ENCODE measurements at regions not wholly inside any gene's neighbourhood (a gene's known extent, or its start where the extent isn't known, plus 50 kb on each side); places are given as distances from the start of the nearest gene placed in this dataset.

DNA sequence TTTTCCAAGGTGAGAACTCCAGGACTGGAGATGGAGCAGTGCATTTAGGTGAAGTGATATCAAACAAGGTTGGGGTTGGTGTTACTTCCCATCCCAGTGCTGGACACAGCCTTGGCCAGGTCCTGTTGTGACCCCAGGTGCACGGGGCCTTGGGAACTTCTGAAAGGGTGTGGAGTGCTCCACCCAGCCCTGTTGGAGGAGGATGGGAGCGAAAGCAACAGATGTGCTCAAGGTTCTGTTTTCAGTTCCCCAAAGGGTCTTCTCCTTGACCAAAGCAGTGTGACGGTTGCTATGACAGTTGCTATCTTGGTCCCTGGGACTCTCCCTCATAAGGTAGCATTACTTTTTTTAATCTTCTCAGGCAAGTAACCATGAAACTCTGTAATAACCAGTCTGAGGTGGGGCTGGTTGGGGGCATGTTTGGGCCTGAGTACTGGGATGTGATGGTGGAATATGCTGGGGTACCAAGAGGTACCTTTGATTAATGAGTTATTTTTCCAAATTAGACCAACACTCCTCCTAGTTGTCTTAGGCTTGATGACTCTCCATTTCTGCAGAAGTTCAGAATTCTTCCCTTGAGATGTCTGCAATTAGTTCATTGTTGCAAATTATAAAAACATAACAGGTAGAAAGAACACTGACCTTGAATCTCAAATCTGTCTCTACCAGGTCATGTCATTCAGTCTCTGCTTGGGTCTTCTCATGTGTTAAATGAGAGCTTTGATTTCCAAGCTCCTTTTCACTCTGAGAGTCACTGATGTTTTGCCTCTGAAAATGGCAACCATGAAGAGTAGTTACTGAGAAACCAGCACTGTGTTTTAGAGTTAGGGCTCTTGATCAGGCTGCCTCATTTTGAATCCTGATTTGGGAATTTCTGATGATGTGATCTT is 154.5 kb downstream of the RPIA start:
- TF ChIP-seq, protein P1, sequence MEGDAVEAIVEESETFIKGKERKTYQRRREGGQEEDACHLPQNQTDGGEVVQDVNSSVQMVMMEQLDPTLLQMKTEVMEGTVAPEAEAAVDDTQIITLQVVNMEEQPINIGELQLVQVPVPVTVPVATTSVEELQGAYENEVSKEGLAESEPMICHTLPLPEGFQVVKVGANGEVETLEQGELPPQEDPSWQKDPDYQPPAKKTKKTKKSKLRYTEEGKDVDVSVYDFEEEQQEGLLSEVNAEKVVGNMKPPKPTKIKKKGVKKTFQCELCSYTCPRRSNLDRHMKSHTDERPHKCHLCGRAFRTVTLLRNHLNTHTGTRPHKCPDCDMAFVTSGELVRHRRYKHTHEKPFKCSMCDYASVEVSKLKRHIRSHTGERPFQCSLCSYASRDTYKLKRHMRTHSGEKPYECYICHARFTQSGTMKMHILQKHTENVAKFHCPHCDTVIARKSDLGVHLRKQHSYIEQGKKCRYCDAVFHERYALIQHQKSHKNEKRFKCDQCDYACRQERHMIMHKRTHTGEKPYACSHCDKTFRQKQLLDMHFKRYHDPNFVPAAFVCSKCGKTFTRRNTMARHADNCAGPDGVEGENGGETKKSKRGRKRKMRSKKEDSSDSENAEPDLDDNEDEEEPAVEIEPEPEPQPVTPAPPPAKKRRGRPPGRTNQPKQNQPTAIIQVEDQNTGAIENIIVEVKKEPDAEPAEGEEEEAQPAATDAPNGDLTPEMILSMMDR (IDR thresholded peaks at IDR 0.05; ENCODE audit: low read depth, low read length, missing control alignments) = no peak
- peak; percentile 99 for DNase-seq (ENCODE audit: low read depth)

DNA sequence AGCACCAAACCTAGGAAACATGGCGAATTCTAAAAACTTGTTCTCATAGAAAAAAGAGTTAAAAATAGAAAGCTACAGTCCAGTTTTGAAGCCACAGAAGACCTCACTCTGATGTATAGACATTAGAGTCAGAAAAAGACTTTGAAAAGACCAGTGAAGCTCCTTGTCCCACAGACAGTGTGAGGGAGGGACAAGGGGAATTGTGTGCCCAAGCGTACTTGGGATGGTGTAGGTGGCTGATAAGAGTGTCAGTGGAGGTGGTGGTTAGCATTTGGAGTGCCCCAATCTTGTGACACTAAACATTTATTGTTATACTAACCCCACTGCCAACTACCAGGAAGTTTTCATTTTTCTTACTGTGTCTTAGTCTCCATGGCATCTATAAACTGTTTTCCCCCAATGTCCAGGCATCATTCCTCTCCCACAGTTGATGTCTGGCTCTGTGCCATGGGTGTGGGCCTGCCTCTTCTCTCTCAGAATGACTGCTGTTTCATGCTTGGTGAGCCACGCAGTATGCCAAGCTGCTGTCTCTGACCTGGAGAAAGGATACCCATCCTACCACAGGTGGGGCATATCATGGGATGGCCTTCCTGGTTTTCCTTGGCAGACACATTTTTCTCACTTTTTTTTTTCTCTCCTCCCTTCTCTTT is 161.4 kb downstream of the RPIA start:
- no peak overlapping the region; the same call in 1 of the 2 replicates for H3K4me3 ChIP-seq (ENCODE audit: low read depth, low read length)
- TF ChIP-seq, protein P1 (IDR thresholded peaks at IDR 0.05; ENCODE audit: low read depth, low read length, missing control alignments) = no peak
- no peak for DNase-seq (ENCODE audit: low read depth)

More for the DNA sequence above, 154.5 kb downstream of the RPIA start:
- H3K4me3 ChIP-seq (ENCODE audit: low read depth, low read length) = no peak overlapping the region; the same call in 1 of the 2 replicates

DNA sequence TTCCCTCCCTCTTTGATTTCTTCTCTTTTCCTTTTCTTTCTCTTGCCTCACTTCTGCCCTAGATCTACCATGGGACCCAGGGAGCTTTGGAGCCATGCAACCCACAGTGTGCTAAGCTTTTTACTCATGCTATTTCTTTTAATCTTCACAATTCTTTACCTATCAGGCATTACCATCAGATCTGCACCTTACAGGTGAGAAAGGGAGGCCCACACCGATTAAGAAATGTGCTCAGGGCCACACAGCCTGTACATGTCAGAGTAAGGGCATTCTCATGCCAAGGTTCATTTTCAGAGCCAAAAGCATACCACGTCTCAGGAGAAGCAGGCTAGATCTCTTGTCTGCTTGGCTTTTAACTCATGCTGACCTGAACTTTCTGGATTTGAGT is 161.9 kb downstream of the RPIA start:
- TF ChIP-seq, protein P1 (IDR thresholded peaks at IDR 0.05; ENCODE audit: low read depth, low read length, missing control alignments) = no peak
- DNase-seq (ENCODE audit: low read depth) = no peak
- peak overlapping the region; percentile 29; the same call in 1 of the 2 replicates for H3K4me3 ChIP-seq (ENCODE audit: low read depth, low read length)

DNA sequence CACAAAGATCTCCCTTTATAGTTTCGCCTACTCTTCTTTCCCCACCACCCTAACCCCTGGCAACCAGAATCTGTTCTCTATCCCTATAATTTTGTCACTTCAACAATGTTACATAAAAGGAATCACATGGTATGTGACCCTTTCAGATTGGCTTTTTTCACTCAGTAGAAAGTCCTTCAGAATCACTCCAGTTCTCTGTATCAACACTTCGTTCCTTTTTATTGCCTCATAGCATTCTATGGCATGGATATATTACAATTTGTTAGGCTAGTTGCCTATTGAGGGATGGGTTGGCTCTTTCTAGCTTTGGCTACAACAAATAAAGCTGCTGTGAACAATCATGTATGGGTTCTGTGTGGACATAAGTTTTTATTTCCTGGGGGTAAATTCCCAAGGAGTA is 163.1 kb downstream of the RPIA start:
- TF ChIP-seq, protein P1 (IDR thresholded peaks at IDR 0.05; ENCODE audit: low read depth, low read length, missing control alignments) = no peak
- peak overlapping the region; percentile 27; the same call in 1 of the 2 replicates for H3K4me3 ChIP-seq (ENCODE audit: low read depth, low read length)
- DNase-seq (ENCODE audit: low read depth) = no peak

DNA sequence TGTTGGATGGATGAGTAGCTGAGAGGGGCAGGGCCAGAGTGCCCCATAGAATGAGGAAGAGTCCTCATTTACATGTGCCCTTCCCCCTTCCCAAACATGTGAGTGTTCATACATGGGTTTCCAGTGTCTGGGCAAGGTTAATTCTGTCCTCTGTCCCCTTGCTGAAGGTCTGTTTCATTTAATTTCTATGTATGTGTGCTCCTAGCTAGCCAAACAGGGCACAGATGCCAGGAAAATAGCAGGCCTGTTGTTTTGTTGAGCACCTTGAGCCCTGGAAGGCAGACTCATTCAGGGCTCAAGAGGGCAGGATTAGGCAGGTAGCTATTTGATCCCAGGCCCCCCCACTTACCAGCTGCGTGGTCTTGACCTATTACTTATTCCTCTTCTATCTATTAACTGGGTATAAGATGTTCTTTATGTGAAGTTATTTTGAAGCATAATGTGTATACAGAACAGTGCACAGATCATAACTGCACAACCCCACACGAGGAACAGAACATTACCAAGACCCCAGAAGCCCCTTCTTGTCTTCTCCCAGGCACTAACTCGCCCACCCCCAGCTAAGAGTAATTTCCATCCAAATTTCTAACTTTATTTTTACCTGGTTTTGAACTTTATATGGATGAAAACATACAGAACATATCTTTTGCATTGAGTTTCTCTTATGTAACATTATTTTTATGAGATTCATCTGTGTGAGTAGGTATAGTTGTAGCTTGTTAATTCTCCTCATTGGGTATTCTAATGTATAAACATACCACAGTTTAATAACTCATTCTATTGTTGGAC is 164.3 kb downstream of the RPIA start:
- peak; percentile 95 for DNase-seq (ENCODE audit: low read depth)
- H3K4me3 ChIP-seq (ENCODE audit: low read depth, low read length) = peak overlapping the region; percentile 18; the same call in 1 of the 2 replicates
- TF ChIP-seq, protein P1 (IDR thresholded peaks at IDR 0.05; ENCODE audit: low read depth, low read length, missing control alignments) = no peak

DNA sequence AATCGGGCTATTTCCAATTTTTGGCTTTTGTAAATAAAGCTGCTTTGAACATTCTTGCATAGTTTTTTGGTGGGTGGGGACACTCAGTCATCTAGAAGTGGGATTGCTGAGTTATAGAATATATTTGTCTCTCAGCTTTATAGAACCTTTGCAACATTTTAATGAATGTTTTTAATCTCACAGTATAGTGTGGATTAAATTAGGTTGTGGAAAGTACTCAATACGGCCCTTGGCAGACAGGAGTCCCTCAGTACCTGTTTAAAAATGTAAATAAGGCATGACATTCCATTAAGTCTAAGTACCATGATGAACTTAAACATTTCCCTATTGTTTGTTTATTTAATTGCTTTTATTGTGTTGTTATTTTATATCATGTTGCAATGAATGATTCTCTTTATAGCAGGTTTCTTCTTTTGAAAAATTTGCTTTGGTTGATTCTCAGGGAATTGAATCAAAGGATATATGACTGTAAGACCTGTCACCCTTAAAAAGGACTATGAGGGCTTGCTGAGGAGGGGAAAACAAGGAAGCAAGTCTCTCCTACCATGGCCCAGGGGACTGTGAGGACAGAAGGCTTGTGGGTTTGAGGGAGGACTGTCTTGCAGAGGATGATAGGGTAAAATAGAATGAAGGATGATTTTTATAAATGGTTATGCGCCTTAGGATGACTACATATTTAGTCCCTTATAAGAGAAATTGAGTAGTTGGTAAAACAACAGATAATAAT is 165.1 kb downstream of the RPIA start:
- DNase-seq (ENCODE audit: low read depth) = peak; percentile 88
- peak overlapping the region; percentile 78; the same call in 1 of the 2 replicates for H3K4me3 ChIP-seq (ENCODE audit: low read depth, low read length)
- TF ChIP-seq, protein P1 (IDR thresholded peaks at IDR 0.05; ENCODE audit: low read depth, low read length, missing control alignments) = no peak

All from GM12864 (cell line).